ENCODE measurements at regions not wholly inside any gene's neighbourhood (a gene's known extent, or its start where the extent isn't known, plus 50 kb on each side); places are given as distances from the start of the nearest gene placed in this dataset.

- no peak for TF ChIP-seq CTCF (IDR thresholded peaks at IDR 0.05)
These were observed 96.3 kb upstream of the IGF1R start for GRCh38 chr15:98551936-98552562.

GRCh38 chr15:98554272-98555172 is 93.8 kb upstream of the IGF1R start:
- TF ChIP-seq CTCF (IDR thresholded peaks at IDR 0.05), result no peak

- no peak for TF ChIP-seq CTCF (IDR thresholded peaks at IDR 0.05)
These were observed 93.2 kb upstream of the IGF1R start for GRCh38 chr15:98555173-98555515.

- TF ChIP-seq CTCF (IDR thresholded peaks at IDR 0.05), result no peak
These were observed 92.0 kb upstream of the IGF1R start for GRCh38 chr15:98556321-98556720.

- TF ChIP-seq CTCF (IDR thresholded peaks at IDR 0.05), result no peak
These were observed 88.0 kb upstream of the IGF1R start for GRCh38 chr15:98560338-98560737.

GRCh38 chr15:98561169-98561941 is 87.0 kb upstream of the IGF1R start:
- TF ChIP-seq CTCF (IDR thresholded peaks at IDR 0.05), result no peak

GRCh38 chr15:98562331-98562937 is 85.9 kb upstream of the IGF1R start:
- TF ChIP-seq CTCF (IDR thresholded peaks at IDR 0.05), result no peak
